Lower leg skin (tissue), 4 donors: ENCODE measurements at regions not wholly inside any gene's neighbourhood (a gene's known extent, or its start where the extent isn't known, plus 50 kb on each side); places are given as distances from the start of the nearest gene placed in this dataset.

ENCODE experiments used
- DNase-seq, 2 donors: peaks; one replicate each; pipeline ENCODE4 v3.0.0-alpha.2; 2019; ENCODE audit warnings: low spot score in 2 of 2
- H3K4me3 ChIP-seq: fragments of 200-600 bp; sonication (generic); 2 replicates; pipeline ENCODE4 v1.5.1; 2017; ENCODE audit warnings: mild to moderate bottlenecking, low read depth; ENCODE audit not compliant: poor library complexity, severe bottlenecking
- CTCF ChIP-seq, 3 donors: fragments of 450-650 bp; IDR thresholded peaks; one replicate each; pipeline ENCODE4 v1.5.1; 2016; ENCODE audit warnings: antibody characterized with exemption in 3 of 3, mild to moderate bottlenecking in 3 of 3, moderate library complexity in 2 of 3
- POLR2A ChIP-seq, 2 donors: fragments of 450-650 bp; IDR thresholded peaks; one replicate each; pipeline ENCODE4 v1.6.1; 2016 to 2017; ENCODE audit warnings: antibody characterized with exemption in 2 of 2, mild to moderate bottlenecking in 1 of 2, moderate library complexity in 1 of 2
- WGBS, 2 donors: methylation state at CpG; one replicate each; pipeline ENCODE4 v1.1.5; 2018; 5-methylcytosine and 5-hydroxymethylcytosine counted together
- intact Hi-C: fragments of 100-400 bp; cut with DNase I; formaldehyde crosslinking; loops from one replicate; pipeline ENCODE4 v1.15.0; 2023; ENCODE audit warnings: low total_unique reads

DNA sequence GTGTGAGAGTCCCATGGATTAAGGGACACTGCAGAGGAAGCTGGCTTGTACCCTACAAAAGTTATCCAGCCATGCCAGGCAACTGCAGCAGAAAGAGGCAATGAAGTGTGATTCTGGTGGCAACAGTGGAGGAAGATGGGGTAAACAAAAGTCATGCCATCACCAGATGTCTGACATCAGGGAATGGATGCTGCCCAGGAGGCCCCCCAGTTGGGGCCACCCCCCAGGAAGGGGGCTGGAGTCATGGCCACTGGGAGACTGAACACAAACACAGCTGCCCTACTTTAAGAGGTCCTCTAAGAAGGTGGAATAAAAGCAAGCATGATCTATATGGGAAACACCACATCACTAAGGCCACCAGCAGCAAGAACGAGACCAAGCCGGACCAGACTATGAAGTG lies 235.3 kb downstream of the KLF12 start:
- no peak for DNase-seq
- TF ChIP-seq POLR2A (IDR thresholded peaks at IDR 0.05) = no peak
- TF ChIP-seq CTCF (IDR thresholded peaks at IDR 0.05) = no peak
- intact Hi-C loops = no loop called here
- no peak overlapping the region for H3K4me3 ChIP-seq
- 93% methylated on average over 2 of the region's 2 CpGs for WGBS, 2 donors

DNA sequence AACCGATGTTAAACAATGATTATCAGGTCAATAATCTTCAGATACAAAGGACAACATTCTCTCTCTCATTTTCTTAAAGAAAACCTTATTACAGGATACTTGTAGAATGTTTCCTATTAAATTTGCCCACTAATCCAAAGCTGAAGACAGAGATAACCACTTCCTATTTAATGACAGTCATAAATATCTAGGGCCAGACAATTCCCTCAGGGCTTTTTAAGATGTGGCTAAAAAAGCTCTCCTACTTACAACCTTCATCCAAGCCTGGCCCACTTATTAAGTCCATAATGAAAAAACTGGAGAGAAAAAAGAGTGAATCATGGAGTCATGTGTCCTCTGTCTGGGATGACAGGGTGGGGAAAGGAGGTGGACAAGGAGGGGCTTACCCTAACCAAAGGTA lies 235.9 kb downstream of the KLF12 start:
- WGBS, 2 donors = 69 to 74% methylated on average over 1 of the region's 1 CpG
- no peak overlapping the region for H3K4me3 ChIP-seq
- DNase-seq = no peak
- intact Hi-C loops = no loop called here
- TF ChIP-seq POLR2A (IDR thresholded peaks at IDR 0.05) (no peak), CTCF (IDR thresholded peaks at IDR 0.05) (no peak)

DNA sequence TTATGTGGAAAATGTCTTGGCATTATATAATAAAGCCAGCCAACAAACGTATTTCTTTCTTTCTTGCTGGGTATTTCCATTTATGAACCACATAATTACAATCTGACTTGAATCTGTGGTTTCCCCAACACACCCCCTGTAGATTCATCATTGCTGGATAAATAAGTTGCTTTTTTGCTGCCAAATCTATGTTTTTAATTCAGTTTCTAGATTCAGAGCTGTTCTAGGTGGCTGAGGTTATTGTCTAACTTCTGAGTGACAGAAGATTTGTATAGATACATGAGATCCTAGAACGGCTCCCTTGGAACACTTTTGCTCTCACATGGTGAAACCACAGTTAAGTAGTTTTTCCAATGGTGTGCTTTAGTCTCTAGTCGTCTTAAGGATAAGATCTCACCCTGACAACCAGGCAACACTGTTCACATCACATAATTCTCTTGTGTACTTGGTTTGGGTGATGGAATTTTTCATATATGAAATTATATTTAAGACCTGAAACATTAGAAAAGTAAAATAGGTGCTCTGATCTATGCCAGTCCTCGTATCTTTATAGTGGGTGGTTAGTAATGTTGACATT lies 239.1 kb downstream of the KLF12 start:
- H3K4me3 ChIP-seq = no peak overlapping the region
- no peak for DNase-seq
- no peak for TF ChIP-seq POLR2A (IDR thresholded peaks at IDR 0.05)
- no peak for TF ChIP-seq CTCF (IDR thresholded peaks at IDR 0.05)
- intact Hi-C loops = no loop called here
- 72 to 74% methylated on average over 4 of the region's 4 CpGs for WGBS, 2 donors

DNA sequence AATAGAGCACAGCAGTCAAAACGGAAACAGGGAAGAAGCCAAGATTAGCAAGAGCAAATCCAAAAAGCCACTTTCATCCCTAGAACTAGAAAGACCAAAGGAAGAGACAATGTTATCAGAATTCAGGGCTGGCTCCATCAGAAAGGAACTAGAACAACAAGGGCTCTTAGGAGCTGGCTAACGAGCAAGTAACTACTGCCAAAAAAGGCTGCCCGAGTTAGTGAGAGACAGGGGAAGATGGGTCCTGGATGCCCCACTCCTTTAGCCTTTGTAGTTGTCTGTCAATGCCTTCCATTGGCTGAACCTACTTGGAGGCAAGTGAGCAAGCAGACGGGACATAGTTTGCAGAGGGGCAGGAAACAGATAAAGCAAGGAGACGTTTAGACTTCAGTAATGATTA lies 240.4 kb downstream of the KLF12 start:
- WGBS, 2 donors = 83 to 86% methylated on average over 5 of the region's 5 CpGs
- intact Hi-C loops = no loop called here
- no peak for DNase-seq
- TF ChIP-seq CTCF (IDR thresholded peaks at IDR 0.05) (no peak), POLR2A (IDR thresholded peaks at IDR 0.05) (no peak)
- no peak overlapping the region for H3K4me3 ChIP-seq

DNA sequence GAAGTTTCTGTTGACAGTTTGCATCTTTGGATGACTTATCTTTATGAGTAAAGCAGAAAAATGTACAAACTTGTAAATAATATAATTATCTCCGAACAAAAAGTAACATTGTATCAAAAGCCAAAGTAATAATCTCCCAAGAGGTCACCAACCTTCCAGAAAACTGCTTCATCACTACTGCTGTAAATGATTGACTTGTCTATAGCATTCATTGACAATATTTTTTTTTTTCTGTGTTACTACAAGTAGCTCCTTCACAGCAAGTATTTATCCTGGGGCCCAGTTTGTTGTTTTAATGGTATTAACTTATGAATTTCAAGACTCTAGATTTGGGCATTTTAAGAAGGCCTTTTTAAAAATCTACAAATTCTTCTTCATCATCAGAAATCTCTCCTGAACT lies 242.4 kb downstream of the KLF12 start:
- H3K4me3 ChIP-seq = no peak overlapping the region
- 86 to 89% methylated on average over 1 of the region's 1 CpG for WGBS, 2 donors
- DNase-seq = no peak
- intact Hi-C loops = no loop called here
- TF ChIP-seq CTCF (IDR thresholded peaks at IDR 0.05) = no peak
- no peak for TF ChIP-seq POLR2A (IDR thresholded peaks at IDR 0.05)

GRCh38 chr13:73883162-73883561 lies 251.0 kb downstream of the KLF12 start:
- intact Hi-C loops = no loop called here
- WGBS, 2 donors = 47 to 65% methylated on average over 5 of the region's 5 CpGs
- H3K4me3 ChIP-seq = no peak overlapping the region
- no peak for TF ChIP-seq POLR2A (IDR thresholded peaks at IDR 0.05)
- TF ChIP-seq CTCF (IDR thresholded peaks at IDR 0.05) = no peak
- DNase-seq = no peak
